HEK293 (cell line): ENCODE measurements at regions not wholly inside any gene's neighbourhood (a gene's known extent, or its start where the extent isn't known, plus 50 kb on each side); places are given as distances from the start of the nearest gene placed in this dataset.

Experiments used
- CTCF ChIA-PET: fragments of 350-600 bp; formaldehyde crosslinking; extraction: SDS; loops from one replicate; lab custom pipeline; 2021; ENCODE audit warnings: antibody characterized with exemption; lab: Yijun Ruan, JAX
- POLR2A ChIA-PET: fragments of 300-600 bp; formaldehyde crosslinking; extraction: SDS; loops from one replicate; lab custom pipeline; 2020; ENCODE audit warnings: antibody characterized with exemption, inconsistent platforms; lab: Yijun Ruan, JAX
- H3K27ac ChIP-seq: fragments of 200-500 bp; sonication (Bioruptor generic); 2 replicates; pipeline ENCODE4 v1.5.1; 2014; ENCODE audit warnings: low read depth, low read length, control low read depth, inconsistent platforms; ENCODE audit errors: extremely low read depth
- H3K36me3 ChIP-seq, 2 experiments: fragments of 200-500 bp in 1 of 2; sonication (Bioruptor generic) in 1 of 2; 1 replicate in 1 of 2; 2 replicates in 1 of 2; pipeline ENCODE4 v1.5.1; 2014 to 2017; ENCODE audit warnings: inconsistent platforms in 2 of 2, low read length in 2 of 2; ENCODE audit not compliant: control insufficient read depth in 2 of 2, insufficient read depth in 1 of 2
- H3K4me1 ChIP-seq: fragments of 200-500 bp; sonication (Bioruptor generic); 2 replicates; pipeline ENCODE4 v1.5.1; 2014; ENCODE audit warnings: mild to moderate bottlenecking, low read length, inconsistent platforms; ENCODE audit not compliant: control insufficient read depth, insufficient read depth
- H3K4me3 ChIP-seq: 2 replicates; pipeline ENCODE4 v1.5.1; 2011; ENCODE audit warnings: low read depth, mild to moderate bottlenecking, control low read depth, low read length, moderate library complexity
- H3K9me3 ChIP-seq: fragments of 200-500 bp; sonication (Bioruptor generic); 2 replicates; pipeline ENCODE4 v1.5.1; 2014; ENCODE audit warnings: low read depth, low read length, inconsistent platforms; ENCODE audit not compliant: control insufficient read depth, insufficient read depth
- EGR2 ChIP-seq: fragments of 450-650 bp; formaldehyde crosslinking; IDR thresholded peaks from 2 replicates; pipeline ENCODE4 v1.5.1; 2016; ENCODE audit warnings: low read depth, missing biosample characterization, missing genetic modification characterization
- GLI2 ChIP-seq: fragments of 450-650 bp; formaldehyde crosslinking; IDR thresholded peaks from 2 replicates; pipeline ENCODE4; 2017; ENCODE audit warnings: missing biosample characterization, missing genetic modification characterization, low read depth, borderline replicate concordance
- KLF10 ChIP-seq: fragments of 450-650 bp; IDR thresholded peaks from 2 replicates; pipeline ENCODE4 v1.5.1; 2018; ENCODE audit warnings: missing biosample characterization, mild to moderate bottlenecking, missing genetic modification characterization
- KLF9 ChIP-seq: fragments of 450-650 bp; formaldehyde crosslinking; IDR thresholded peaks from 2 replicates; pipeline ENCODE4 v1.5.1; 2016; ENCODE audit warnings: missing biosample characterization, missing genetic modification characterization, low read depth
- MYNN ChIP-seq: fragments of 450-650 bp; formaldehyde crosslinking; IDR thresholded peaks from 2 replicates; pipeline ENCODE4 v1.5.1; 2016; ENCODE audit warnings: missing biosample characterization, missing genetic modification characterization, borderline replicate concordance
- ZBTB7A ChIP-seq: fragments of 450-650 bp; formaldehyde crosslinking; IDR thresholded peaks from 2 replicates; pipeline ENCODE4 v1.5.1; 2016; ENCODE audit warnings: low read depth, missing biosample characterization, missing genetic modification characterization
- ZNF114 ChIP-seq: fragments of 450-650 bp; formaldehyde crosslinking; IDR thresholded peaks from 2 replicates; pipeline ENCODE4 v1.5.0; 2017; ENCODE audit warnings: missing biosample characterization, missing genetic modification characterization
- ZNF169 ChIP-seq: fragments of 450-650 bp; formaldehyde crosslinking; IDR thresholded peaks from 2 replicates; pipeline ENCODE4 v1.5.1; 2016; ENCODE audit warnings: missing biosample characterization, missing genetic modification characterization
- ZNF214 ChIP-seq: fragments of 450-650 bp; formaldehyde crosslinking; IDR thresholded peaks from 2 replicates; pipeline ENCODE4 v1.5.1; 2017; ENCODE audit warnings: missing biosample characterization, mild to moderate bottlenecking, missing genetic modification characterization, borderline replicate concordance
- ZNF221 ChIP-seq: fragments of 450-650 bp; formaldehyde crosslinking; IDR thresholded peaks from 2 replicates; pipeline ENCODE4 v1.5.1; 2017; ENCODE audit warnings: missing biosample characterization, missing genetic modification characterization, borderline replicate concordance
- ZNF248 ChIP-seq: fragments of 450-650 bp; formaldehyde crosslinking; IDR thresholded peaks from 2 replicates; pipeline ENCODE4 v1.5.1; 2017; ENCODE audit warnings: missing biosample characterization, missing genetic modification characterization
- ZNF274 ChIP-seq, 2 experiments: fragments of 200-500 bp in 1 of 2; fragments of 450-650 bp in 1 of 2; sonication (Bioruptor generic) in 1 of 2; formaldehyde crosslinking in 1 of 2; IDR thresholded peaks; 2 replicates each; pipeline versions ENCODE4 v1.5.1 to v1.6.1; 2014 to 2016; ENCODE audit warnings: borderline replicate concordance in 1 of 2, inconsistent platforms in 1 of 2, low read length in 1 of 2, missing biosample characterization in 1 of 2, missing genetic modification characterization in 1 of 2
- ZNF280D ChIP-seq: fragments of 450-650 bp; formaldehyde crosslinking; IDR thresholded peaks from 2 replicates; pipeline ENCODE4 v1.5.1; 2016; ENCODE audit warnings: missing biosample characterization, missing genetic modification characterization
- ZNF292 ChIP-seq: fragments of 450-650 bp; formaldehyde crosslinking; IDR thresholded peaks from 2 replicates; pipeline ENCODE4 v1.5.1; 2016; ENCODE audit warnings: low read depth, missing biosample characterization, missing genetic modification characterization, borderline replicate concordance
- ZNF350 ChIP-seq: fragments of 450-650 bp; formaldehyde crosslinking; IDR thresholded peaks from 2 replicates; pipeline ENCODE4 v1.5.0; 2017; ENCODE audit warnings: missing biosample characterization, mild to moderate bottlenecking, missing genetic modification characterization
- ZNF548 ChIP-seq: fragments of 450-650 bp; formaldehyde crosslinking; IDR thresholded peaks from 2 replicates; pipeline ENCODE4 v1.5.1; 2016; ENCODE audit warnings: missing biosample characterization, missing genetic modification characterization
- ZNF621 ChIP-seq: fragments of 450-650 bp; formaldehyde crosslinking; IDR thresholded peaks from 2 replicates; pipeline ENCODE4 v1.5.1; 2017; ENCODE audit warnings: missing biosample characterization, missing genetic modification characterization
- ZSCAN5A ChIP-seq: fragments of 450-650 bp; formaldehyde crosslinking; IDR thresholded peaks from 2 replicates; pipeline ENCODE4 v1.5.1; 2016; ENCODE audit warnings: missing biosample characterization, missing genetic modification characterization
- TF ChIP-seq, protein P1 (sequence below): fragments of 450-650 bp; formaldehyde crosslinking; IDR thresholded peaks from 2 replicates; pipeline ENCODE4 v1.5.1; 2016; ENCODE audit warnings: missing biosample characterization, missing genetic modification characterization
- TF ChIP-seq, protein P2 (sequence below): fragments of 450-650 bp; formaldehyde crosslinking; IDR thresholded peaks from 2 replicates; pipeline ENCODE4 v1.5.1; 2017; ENCODE audit warnings: missing biosample characterization, missing genetic modification characterization

DNA sequence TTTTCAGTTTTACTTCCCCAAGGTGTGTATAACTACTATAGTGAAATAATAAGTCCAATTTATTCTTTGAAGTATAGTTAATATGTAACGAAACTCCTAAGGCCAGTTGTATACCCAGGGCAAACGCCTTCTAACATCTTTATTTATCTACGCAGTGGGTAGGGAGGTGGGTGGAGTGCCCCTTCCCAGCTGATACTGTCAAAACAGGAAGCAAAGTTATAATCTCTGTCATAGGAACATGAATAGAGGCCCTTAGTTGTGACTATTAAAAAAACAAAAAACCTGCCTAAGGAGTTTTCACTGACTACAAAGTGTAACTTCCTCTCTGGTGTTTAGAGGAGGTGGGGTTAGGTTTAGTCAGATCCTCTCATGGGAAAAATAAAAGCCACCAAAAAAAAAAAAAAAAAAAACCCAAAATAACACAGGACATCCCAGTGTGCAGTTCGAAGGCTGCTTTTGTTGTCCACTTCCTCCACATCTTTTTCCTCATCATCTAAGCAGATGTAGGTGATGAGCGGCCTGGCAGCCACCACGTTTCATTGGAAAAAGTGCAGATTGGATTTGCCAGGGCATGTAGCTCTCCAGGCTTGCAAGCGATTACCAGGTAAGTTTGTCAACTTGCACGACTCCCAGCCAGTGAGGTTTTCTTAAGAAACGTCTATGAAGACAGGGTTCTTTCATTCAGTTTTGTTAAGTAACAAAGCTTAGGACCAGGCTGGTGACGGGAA, 58.7 kb downstream of the UTRN start:
- TF ChIP-seq ZNF280D (tag by site-specific recombination) (no peak), EGR2 (tag by site-specific recombination) (peak; percentile 43; the same call in 1 of the 2 replicates)
- TF ChIP-seq, all 188 proteins: peak for 1
- no peak overlapping the region for H3K4me3 ChIP-seq
- no peak overlapping the region for H3K27ac ChIP-seq
- H3K36me3 ChIP-seq, result no peaks in the 10 kb centered on the region
- POLR2A ChIA-PET, result no interaction called here
- 0 out of 2 replicates have a peak, but pooled peaks cover 5% of the 10 kb centered on the region for H3K4me1 ChIP-seq
- CTCF ChIA-PET, result no interaction called here
- no peaks in the 10 kb centered on the region for H3K9me3 ChIP-seq

GRCh38 chr6:144344646-144345045, 59.5 kb downstream of the UTRN start:
- no peak overlapping the region for H3K4me3 ChIP-seq
- TF ChIP-seq ZNF114 (tag by site-specific recombination), result no peak
- no peak for TF ChIP-seq MYNN
- no peak for TF ChIP-seq KLF9 (tag by site-specific recombination)
- no peak for TF ChIP-seq ZNF621 (tag by site-specific recombination)
- TF ChIP-seq, protein P1, sequence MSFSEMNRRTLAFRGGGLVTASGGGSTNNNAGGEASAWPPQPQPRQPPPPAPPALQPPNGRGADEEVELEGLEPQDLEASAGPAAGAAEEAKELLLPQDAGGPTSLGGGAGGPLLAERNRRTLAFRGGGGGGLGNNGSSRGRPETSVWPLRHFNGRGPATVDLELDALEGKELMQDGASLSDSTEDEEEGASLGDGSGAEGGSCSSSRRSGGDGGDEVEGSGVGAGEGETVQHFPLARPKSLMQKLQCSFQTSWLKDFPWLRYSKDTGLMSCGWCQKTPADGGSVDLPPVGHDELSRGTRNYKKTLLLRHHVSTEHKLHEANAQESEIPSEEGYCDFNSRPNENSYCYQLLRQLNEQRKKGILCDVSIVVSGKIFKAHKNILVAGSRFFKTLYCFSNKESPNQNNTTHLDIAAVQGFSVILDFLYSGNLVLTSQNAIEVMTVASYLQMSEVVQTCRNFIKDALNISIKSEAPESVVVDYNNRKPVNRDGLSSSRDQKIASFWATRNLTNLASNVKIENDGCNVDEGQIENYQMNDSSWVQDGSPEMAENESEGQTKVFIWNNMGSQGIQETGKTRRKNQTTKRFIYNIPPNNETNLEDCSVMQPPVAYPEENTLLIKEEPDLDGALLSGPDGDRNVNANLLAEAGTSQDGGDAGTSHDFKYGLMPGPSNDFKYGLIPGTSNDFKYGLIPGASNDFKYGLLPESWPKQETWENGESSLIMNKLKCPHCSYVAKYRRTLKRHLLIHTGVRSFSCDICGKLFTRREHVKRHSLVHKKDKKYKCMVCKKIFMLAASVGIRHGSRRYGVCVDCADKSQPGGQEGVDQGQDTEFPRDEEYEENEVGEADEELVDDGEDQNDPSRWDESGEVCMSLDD (tag by site-specific recombination), result no peak
- TF ChIP-seq KLF10, result no peak
- no peak for TF ChIP-seq ZNF169
- TF ChIP-seq, protein P2, sequence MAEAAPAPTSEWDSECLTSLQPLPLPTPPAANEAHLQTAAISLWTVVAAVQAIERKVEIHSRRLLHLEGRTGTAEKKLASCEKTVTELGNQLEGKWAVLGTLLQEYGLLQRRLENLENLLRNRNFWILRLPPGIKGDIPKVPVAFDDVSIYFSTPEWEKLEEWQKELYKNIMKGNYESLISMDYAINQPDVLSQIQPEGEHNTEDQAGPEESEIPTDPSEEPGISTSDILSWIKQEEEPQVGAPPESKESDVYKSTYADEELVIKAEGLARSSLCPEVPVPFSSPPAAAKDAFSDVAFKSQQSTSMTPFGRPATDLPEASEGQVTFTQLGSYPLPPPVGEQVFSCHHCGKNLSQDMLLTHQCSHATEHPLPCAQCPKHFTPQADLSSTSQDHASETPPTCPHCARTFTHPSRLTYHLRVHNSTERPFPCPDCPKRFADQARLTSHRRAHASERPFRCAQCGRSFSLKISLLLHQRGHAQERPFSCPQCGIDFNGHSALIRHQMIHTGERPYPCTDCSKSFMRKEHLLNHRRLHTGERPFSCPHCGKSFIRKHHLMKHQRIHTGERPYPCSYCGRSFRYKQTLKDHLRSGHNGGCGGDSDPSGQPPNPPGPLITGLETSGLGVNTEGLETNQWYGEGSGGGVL (tag by site-specific recombination), result no peak
- TF ChIP-seq ZNF214 (tag by site-specific recombination), result no peak
- no peak for TF ChIP-seq ZNF350 (tag by site-specific recombination)
- TF ChIP-seq ZNF221 (tag by site-specific recombination), result no peak
- TF ChIP-seq ZNF548 (tag by site-specific recombination), result no peak
- TF ChIP-seq ZBTB7A (tag by site-specific recombination), result no peak
- no peak for TF ChIP-seq GLI2 (tag by site-specific recombination)
- no peak for TF ChIP-seq ZNF248 (tag by site-specific recombination)
- TF ChIP-seq ZSCAN5A, result no peak
- no peak for TF ChIP-seq ZNF292 (tag by site-specific recombination)
- no peak for TF ChIP-seq ZNF274 (IDR thresholded peaks at IDR 0.05; ENCODE audit: low read length)
- TF ChIP-seq ZNF274 (tag by site-specific recombination; IDR thresholded peaks at IDR 0.05; ENCODE audit: borderline replicate concordance), result no peak
- peaks cover 6% of the 10 kb centered on the region; the same call in 1 of the 2 replicates for H3K4me1 ChIP-seq
- no peak overlapping the region for H3K27ac ChIP-seq
- ChIA-PET CTCF (interaction anchor here (0.7 kb wide), 1 partner anchor 20 kb away, joined by 3 read pairs; no protein-coding TSS in a partner anchor), POLR2A (no interaction called here)
- no peaks in the 10 kb centered on the region for H3K9me3 ChIP-seq
- no peaks in the 10 kb centered on the region for H3K36me3 ChIP-seq
